GM23338 (cell line): ENCODE measurements at regions not wholly inside any gene's neighbourhood (a gene's known extent, or its start where the extent isn't known, plus 50 kb on each side); places are given as distances from the start of the nearest gene placed in this dataset.

Experiments
- ATAC-seq: fragments of 200-7000 bp; cut with Tn5 transposase; 3 replicates; pipeline ENCODE4 v1.9.1; 2020
- DNase-seq: peaks from one replicate; pipeline ENCODE4 v3.0.0-alpha.2; 2015; ENCODE audit warnings: low spot score
- H2AFZ ChIP-seq: fragments of 200-600 bp; sonication (generic); 2 replicates; pipeline ENCODE4 v1.8.0; 2016; ENCODE audit warnings: antibody characterized with exemption, mild to moderate bottlenecking, moderate library complexity
- H3F3A ChIP-seq: fragments of 200-600 bp; sonication (generic); replicated peaks from 2 replicates; pipeline ENCODE4 v1.8.0; 2017; ENCODE audit warnings: antibody characterized with exemption, mixed run types, low read depth
- H3K27ac ChIP-seq: fragments of 200-600 bp; sonication (generic); 2 replicates; pipeline ENCODE4 v1.6.1; 2016; ENCODE audit warnings: low read depth
- H3K27me3 ChIP-seq: fragments of 200-600 bp; sonication (generic); 2 replicates; pipeline ENCODE4 v1.8.0; 2016; ENCODE audit warnings: mild to moderate bottlenecking, mixed run types, moderate library complexity; ENCODE audit not compliant: insufficient read depth
- H3K36me3 ChIP-seq: fragments of 200-600 bp; sonication (generic); 2 replicates; pipeline ENCODE4 v1.8.0; 2016; ENCODE audit warnings: mild to moderate bottlenecking; ENCODE audit not compliant: insufficient read depth
- H3K4me1 ChIP-seq: fragments of 200-600 bp; sonication (generic); 2 replicates; pipeline ENCODE4 v1.8.0; 2016; ENCODE audit warnings: mild to moderate bottlenecking, moderate library complexity; ENCODE audit not compliant: insufficient read depth
- H3K4me2 ChIP-seq: fragments of 200-600 bp; sonication (generic); 2 replicates; pipeline ENCODE4 v1.7.1; 2017; ENCODE audit warnings: mixed run types
- H3K4me3 ChIP-seq: fragments of 200-600 bp; sonication (generic); 2 replicates; pipeline ENCODE4 v1.6.1; 2016; ENCODE audit warnings: mixed run types
- H3K79me2 ChIP-seq: fragments of 200-600 bp; sonication (generic); replicated peaks from 2 replicates; pipeline ENCODE4 v1.8.0; 2017; ENCODE audit warnings: mild to moderate bottlenecking; ENCODE audit not compliant: insufficient read depth
- H3K9me2 ChIP-seq: fragments of 200-600 bp; sonication (generic); 2 replicates; pipeline ENCODE4 v1.8.0; 2017; ENCODE audit not compliant: insufficient read depth
- H4K20me1 ChIP-seq: fragments of 200-600 bp; sonication (generic); replicated peaks from 2 replicates; pipeline ENCODE4 v1.8.0; 2017; ENCODE audit warnings: mild to moderate bottlenecking; ENCODE audit not compliant: insufficient read depth
- H3K27ac Mint-ChIP-seq: 2 replicates; pipeline ENCODE4 v1.8.0; 2020; ENCODE audit warnings: inconsistent platforms, mild to moderate bottlenecking, moderate library complexity, mixed read lengths
- H3K27me3 Mint-ChIP-seq: 3 replicates; pipeline ENCODE4 v1.8.0; 2022; ENCODE audit warnings: low read depth, mild to moderate bottlenecking, moderate library complexity, mixed read lengths, inconsistent platforms; ENCODE audit not compliant: insufficient read depth, poor library complexity
- H3K36me3 Mint-ChIP-seq: 3 replicates; pipeline ENCODE4 v1.8.0; 2021; ENCODE audit warnings: low read depth, mild to moderate bottlenecking, inconsistent platforms, moderate library complexity, mixed read lengths
- H3K4me1 Mint-ChIP-seq: 3 replicates; pipeline ENCODE4 v1.8.0; 2020; ENCODE audit warnings: mild to moderate bottlenecking, inconsistent platforms, mixed read lengths
- H3K4me3 Mint-ChIP-seq: 3 replicates; pipeline ENCODE4 v1.8.0; 2021; ENCODE audit warnings: moderate library complexity, mild to moderate bottlenecking, inconsistent platforms, mixed read lengths
- H3K9me3 Mint-ChIP-seq: 3 replicates; pipeline ENCODE4 v1.8.0; 2020; ENCODE audit warnings: moderate library complexity, mild to moderate bottlenecking, inconsistent platforms, mixed read lengths
- CREB1 ChIP-seq: fragments of 250-450 bp; sonication (Bioruptor Pico); IDR thresholded peaks from 2 replicates; pipeline ENCODE4 v1.5.0; 2020; ENCODE audit warnings: low read depth, mild to moderate bottlenecking, moderate library complexity
- EZH2 ChIP-seq: fragments of 200-600 bp; sonication (generic); IDR thresholded peaks from one replicate; pipeline ENCODE4 v1.8.0; 2017; ENCODE audit warnings: antibody characterized with exemption, mild to moderate bottlenecking, low read depth; ENCODE audit not compliant: unreplicated experiment
- EZH2phosphoT487 ChIP-seq: fragments of 200-600 bp; sonication (generic); IDR thresholded peaks from one replicate; pipeline ENCODE4 v1.8.1; 2018; ENCODE audit warnings: antibody characterized with exemption; ENCODE audit not compliant: unreplicated experiment
- POLR2AphosphoS5 ChIP-seq: IDR thresholded peaks from 2 replicates; pipeline ENCODE4 v1.6.1; 2016; ENCODE audit warnings: antibody characterized with exemption, low read depth
- ZNF114 ChIP-seq: fragments of 250-450 bp; sonication (Bioruptor Pico); IDR thresholded peaks from 2 replicates; pipeline ENCODE4 v1.5.0; 2020; ENCODE audit warnings: mild to moderate bottlenecking, moderate library complexity
- ZNF331 ChIP-seq: fragments of 250-450 bp; sonication (Bioruptor Pico); IDR thresholded peaks from 2 replicates; pipeline ENCODE4 v1.5.0; 2020; ENCODE audit warnings: low read depth, mild to moderate bottlenecking, moderate library complexity

GRCh38 chr1:67892476-67893125 is 59.3 kb upstream of the GNG12 start:
- TF ChIP-seq EZH2phosphoT487 (no peak), ZNF114 (CRISPR knock-in tag) (no peak), POLR2AphosphoS5 (no peak)
- Histone ChIP-seq H3K9me2 (no peaks in the 10 kb centered on the region), H3F3A (no peaks in the 10 kb centered on the region), H3K4me1 (peaks cover 15% of the 10 kb centered on the region), H3K27me3 (no peaks in the 10 kb centered on the region), H3K27ac (no peak overlapping the region), H3K36me3 (no peaks in the 10 kb centered on the region), H4K20me1 (no peaks in the 10 kb centered on the region), H3K79me2 (no peaks in the 10 kb centered on the region), H2AFZ (no peak overlapping the region), H3K4me2 (no peak overlapping the region), H3K4me3 (no peak overlapping the region)
- H3K9me3 Mint-ChIP-seq, result no peaks in the 10 kb centered on the region
- H3K27me3 Mint-ChIP-seq, result peaks cover 5% of the 10 kb centered on the region
- H3K4me3 Mint-ChIP-seq, result peak overlapping the region; percentile 2; the same call in 1 of the 3 replicates
- ATAC-seq, result peak; percentile 81
- H3K27ac Mint-ChIP-seq, result peak overlapping the region; percentile 34
- H3K36me3 Mint-ChIP-seq, result no peaks in the 10 kb centered on the region
- peak; percentile 65 for DNase-seq
- peaks cover 52% of the 10 kb centered on the region for H3K4me1 Mint-ChIP-seq

- peaks cover 5% of the 10 kb centered on the region for H3K27me3 Mint-ChIP-seq
- TF ChIP-seq ZNF331 (CRISPR knock-in tag), result no peak
- no peak for TF ChIP-seq CREB1 (CRISPR knock-in tag)
Observed at GRCh38 chr1:67890857-67891256, 57.6 kb upstream of the GNG12 start.

GRCh38 chr1:67889953-67890567 is 56.8 kb upstream of the GNG12 start:
- Histone ChIP-seq H3K36me3 (no peaks in the 10 kb centered on the region), H3K4me1 (peaks cover 15% of the 10 kb centered on the region), H3K9me2 (no peaks in the 10 kb centered on the region), H3K4me3 (no peak overlapping the region), H2AFZ (no peak overlapping the region), H3F3A (no peaks in the 10 kb centered on the region), H3K27ac (no peak overlapping the region), H3K27me3 (no peaks in the 10 kb centered on the region), H3K4me2 (no peak overlapping the region), H4K20me1 (no peaks in the 10 kb centered on the region), H3K79me2 (no peaks in the 10 kb centered on the region)
- Mint-ChIP-seq H3K4me1 (peaks cover 39% of the 10 kb centered on the region), H3K9me3 (no peaks in the 10 kb centered on the region), H3K36me3 (no peaks in the 10 kb centered on the region), H3K27me3 (peaks cover 5% of the 10 kb centered on the region), H3K27ac (no peak overlapping the region), H3K4me3 (no peak overlapping the region)
- no peak for TF ChIP-seq EZH2
- no peak for TF ChIP-seq ZNF114 (CRISPR knock-in tag)
- no peak for DNase-seq
- no peak for ATAC-seq

More at GRCh38 chr1:67890857-67891256, 57.6 kb upstream of the GNG12 start:
- Histone ChIP-seq H3K79me2 (no peaks in the 10 kb centered on the region), H3K27me3 (no peaks in the 10 kb centered on the region), H4K20me1 (no peaks in the 10 kb centered on the region), H3K4me1 (peaks cover 15% of the 10 kb centered on the region), H3K4me2 (no peak overlapping the region), H3K27ac (no peak overlapping the region), H2AFZ (no peak overlapping the region), H3K4me3 (no peak overlapping the region), H3F3A (no peaks in the 10 kb centered on the region), H3K9me2 (no peaks in the 10 kb centered on the region), H3K36me3 (no peaks in the 10 kb centered on the region)
- Mint-ChIP-seq H3K36me3 (no peaks in the 10 kb centered on the region), H3K4me1 (peaks cover 39% of the 10 kb centered on the region), H3K27ac (no peak overlapping the region), H3K9me3 (no peaks in the 10 kb centered on the region), H3K4me3 (no peak overlapping the region)
- ATAC-seq (no peak), DNase-seq (no peak)
